ENCODE measurements at regions not wholly inside any gene's neighbourhood (a gene's known extent, or its start where the extent isn't known, plus 50 kb on each side); places are given as distances from the start of the nearest gene placed in this dataset.

DNA sequence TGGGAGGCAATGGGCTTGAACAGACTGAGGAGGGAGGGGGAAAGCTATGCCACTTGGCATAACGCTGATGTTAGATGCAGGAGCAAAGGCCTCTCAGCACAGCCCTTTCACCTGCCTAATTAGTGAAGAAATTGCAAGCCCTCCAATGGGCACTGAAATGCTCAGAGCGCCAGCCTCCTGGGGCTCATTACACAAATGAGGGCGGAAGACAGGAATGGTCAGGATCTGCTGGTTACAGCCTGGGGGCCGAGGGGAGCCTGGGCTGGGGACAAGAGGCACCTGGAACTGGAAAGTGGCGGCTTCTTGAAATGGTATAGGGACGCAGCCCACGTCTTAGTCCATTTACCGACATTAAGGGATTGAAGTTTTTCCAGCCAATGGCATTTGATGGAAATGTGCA, 50.2 kb upstream of the PLET1 start:
- TF ChIP-seq, protein P1, sequence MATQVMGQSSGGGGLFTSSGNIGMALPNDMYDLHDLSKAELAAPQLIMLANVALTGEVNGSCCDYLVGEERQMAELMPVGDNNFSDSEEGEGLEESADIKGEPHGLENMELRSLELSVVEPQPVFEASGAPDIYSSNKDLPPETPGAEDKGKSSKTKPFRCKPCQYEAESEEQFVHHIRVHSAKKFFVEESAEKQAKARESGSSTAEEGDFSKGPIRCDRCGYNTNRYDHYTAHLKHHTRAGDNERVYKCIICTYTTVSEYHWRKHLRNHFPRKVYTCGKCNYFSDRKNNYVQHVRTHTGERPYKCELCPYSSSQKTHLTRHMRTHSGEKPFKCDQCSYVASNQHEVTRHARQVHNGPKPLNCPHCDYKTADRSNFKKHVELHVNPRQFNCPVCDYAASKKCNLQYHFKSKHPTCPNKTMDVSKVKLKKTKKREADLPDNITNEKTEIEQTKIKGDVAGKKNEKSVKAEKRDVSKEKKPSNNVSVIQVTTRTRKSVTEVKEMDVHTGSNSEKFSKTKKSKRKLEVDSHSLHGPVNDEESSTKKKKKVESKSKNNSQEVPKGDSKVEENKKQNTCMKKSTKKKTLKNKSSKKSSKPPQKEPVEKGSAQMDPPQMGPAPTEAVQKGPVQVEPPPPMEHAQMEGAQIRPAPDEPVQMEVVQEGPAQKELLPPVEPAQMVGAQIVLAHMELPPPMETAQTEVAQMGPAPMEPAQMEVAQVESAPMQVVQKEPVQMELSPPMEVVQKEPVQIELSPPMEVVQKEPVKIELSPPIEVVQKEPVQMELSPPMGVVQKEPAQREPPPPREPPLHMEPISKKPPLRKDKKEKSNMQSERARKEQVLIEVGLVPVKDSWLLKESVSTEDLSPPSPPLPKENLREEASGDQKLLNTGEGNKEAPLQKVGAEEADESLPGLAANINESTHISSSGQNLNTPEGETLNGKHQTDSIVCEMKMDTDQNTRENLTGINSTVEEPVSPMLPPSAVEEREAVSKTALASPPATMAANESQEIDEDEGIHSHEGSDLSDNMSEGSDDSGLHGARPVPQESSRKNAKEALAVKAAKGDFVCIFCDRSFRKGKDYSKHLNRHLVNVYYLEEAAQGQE (IDR thresholded peaks at IDR 0.05; ENCODE audit: insufficient read depth in 1 of 2, low read depth in 2 of 2, low read length in 2 of 2), result no peak
- TF ChIP-seq TAF1 (IDR thresholded peaks at IDR 0.05; ENCODE audit: borderline replicate concordance, insufficient read depth, low read length), result no peak
- no peak for TF ChIP-seq FOXP2 (optimal IDR thresholded peaks at IDR 0.05; ENCODE audit: borderline replicate concordance, extremely low read depth, extremely low read length, insufficient read depth)
- no peak for TF ChIP-seq SIN3A (IDR thresholded peaks at IDR 0.05; ENCODE audit: borderline replicate concordance, insufficient read depth, low read length)
- TF ChIP-seq POLR2AphosphoS5 (IDR thresholded peaks at IDR 0.05; ENCODE audit: low read depth, low read length), result no peak

DNA sequence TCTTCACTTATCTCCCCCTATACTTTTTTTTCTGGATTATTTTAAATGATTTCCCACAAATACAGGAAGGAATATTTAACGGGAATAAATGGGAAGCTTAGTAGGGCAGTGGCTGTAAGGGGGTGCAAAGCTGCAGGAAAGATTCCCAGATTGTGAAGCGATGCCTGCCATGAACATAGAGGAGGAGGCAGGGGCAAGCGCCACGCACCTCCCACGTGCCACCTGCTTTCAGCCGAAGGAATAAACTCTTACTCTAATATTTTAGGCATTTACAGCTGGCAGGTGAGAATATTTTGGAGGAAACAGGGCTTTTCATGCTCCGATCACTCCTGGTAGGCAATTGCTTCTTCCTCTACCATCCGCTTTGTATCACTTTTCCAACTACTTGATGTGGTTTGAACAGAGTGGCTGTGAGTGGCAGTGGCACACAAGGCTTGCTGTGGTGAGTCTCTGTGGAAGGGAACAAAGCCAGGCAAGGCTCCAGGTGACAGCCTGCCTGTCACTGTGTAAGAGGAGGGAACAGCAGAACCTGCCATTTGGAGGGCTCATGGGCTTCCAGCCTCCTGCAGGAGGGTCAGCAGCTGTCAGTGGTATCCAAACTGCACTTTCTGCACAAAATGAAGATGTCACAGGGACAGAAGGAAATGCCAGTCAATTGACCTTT, 54.5 kb upstream of the PLET1 start:
- no peak for TF ChIP-seq POLR2AphosphoS5 (IDR thresholded peaks at IDR 0.05; ENCODE audit: low read depth, low read length)
- TF ChIP-seq, protein P1 (IDR thresholded peaks at IDR 0.05; ENCODE audit: insufficient read depth in 1 of 2, low read depth in 2 of 2, low read length in 2 of 2), result no peak
- no peak for TF ChIP-seq SIN3A (IDR thresholded peaks at IDR 0.05; ENCODE audit: borderline replicate concordance, insufficient read depth, low read length)
- no peak for TF ChIP-seq FOXP2 (optimal IDR thresholded peaks at IDR 0.05; ENCODE audit: borderline replicate concordance, extremely low read depth, extremely low read length, insufficient read depth)
- no peak for TF ChIP-seq TAF1 (IDR thresholded peaks at IDR 0.05; ENCODE audit: borderline replicate concordance, insufficient read depth, low read length)

DNA sequence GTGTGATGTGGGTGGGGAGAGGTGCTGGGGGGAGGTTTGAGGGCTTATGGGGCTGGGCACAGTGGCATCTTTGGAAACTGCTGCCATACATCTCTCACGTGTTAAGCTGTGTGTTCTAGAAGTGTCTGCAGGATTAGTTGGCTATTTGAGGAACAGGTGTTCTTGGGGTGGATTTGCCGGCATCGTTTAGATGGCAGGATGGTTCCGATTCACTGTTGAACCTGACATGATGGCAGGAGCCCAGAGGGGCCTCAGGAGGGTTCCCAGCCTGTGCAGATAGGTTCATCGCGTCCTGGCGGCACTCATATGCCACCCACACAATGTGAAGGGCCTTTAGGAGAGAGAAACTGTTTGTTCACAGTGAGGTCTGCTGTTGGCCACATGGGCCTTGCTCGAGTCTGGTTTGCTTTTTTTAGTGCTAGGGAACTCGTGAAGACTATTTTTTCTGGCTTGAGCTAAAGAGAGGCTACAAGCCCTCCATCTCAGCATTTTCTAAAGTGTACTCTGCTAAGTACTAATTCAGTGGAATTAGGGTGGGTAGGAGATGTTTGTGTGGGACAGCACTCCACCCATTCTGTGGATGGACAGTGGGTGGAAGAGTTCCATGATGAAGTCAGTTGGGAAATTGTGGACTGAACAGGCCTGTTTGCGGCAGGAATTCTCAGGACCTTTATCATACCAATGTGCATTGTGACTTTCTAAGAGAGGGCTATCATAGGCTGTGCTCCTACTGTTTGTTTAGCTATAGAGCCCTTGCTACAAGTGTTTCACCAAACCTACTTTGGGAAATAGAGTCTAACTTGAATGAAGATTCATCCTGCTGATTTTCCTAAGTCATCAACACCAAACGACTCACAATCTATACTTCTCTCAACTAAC, 55.4 kb upstream of the PLET1 start:
- TF ChIP-seq POLR2AphosphoS5 (IDR thresholded peaks at IDR 0.05; ENCODE audit: low read depth, low read length), result no peak
- no peak for TF ChIP-seq TAF1 (IDR thresholded peaks at IDR 0.05; ENCODE audit: borderline replicate concordance, insufficient read depth, low read length)
- TF ChIP-seq, protein P1 (IDR thresholded peaks at IDR 0.05; ENCODE audit: insufficient read depth in 1 of 2, low read depth in 2 of 2, low read length in 2 of 2), result no peak
- TF ChIP-seq FOXP2 (optimal IDR thresholded peaks at IDR 0.05; ENCODE audit: borderline replicate concordance, extremely low read depth, extremely low read length, insufficient read depth), result no peak
- TF ChIP-seq SIN3A (IDR thresholded peaks at IDR 0.05; ENCODE audit: borderline replicate concordance, insufficient read depth, low read length), result no peak

DNA sequence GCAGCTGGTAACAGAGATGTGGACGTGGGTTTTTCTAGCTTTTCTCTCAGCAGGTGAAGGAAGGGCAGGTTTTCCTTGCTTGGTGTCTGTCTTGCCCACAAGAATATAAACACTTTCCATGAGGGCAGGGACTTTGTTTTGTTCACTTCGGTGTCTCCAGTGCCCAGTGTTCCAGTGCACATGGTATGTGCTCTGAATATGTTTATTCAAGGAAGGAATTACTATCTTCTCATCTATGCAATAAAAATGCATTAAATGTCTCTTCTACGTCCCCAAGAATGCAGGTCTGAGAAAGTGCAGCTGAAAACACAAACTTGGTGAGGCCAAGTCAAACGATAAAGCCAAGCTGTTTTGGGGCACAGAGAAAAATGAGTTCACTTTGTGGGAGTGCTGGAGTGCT, 56.3 kb upstream of the PLET1 start:
- TF ChIP-seq, protein P1 (IDR thresholded peaks at IDR 0.05; ENCODE audit: insufficient read depth in 1 of 2, low read depth in 2 of 2, low read length in 2 of 2), result no peak
- TF ChIP-seq FOXP2 (optimal IDR thresholded peaks at IDR 0.05; ENCODE audit: borderline replicate concordance, extremely low read depth, extremely low read length, insufficient read depth) (no peak), POLR2AphosphoS5 (IDR thresholded peaks at IDR 0.05; ENCODE audit: low read depth, low read length) (no peak), TAF1 (IDR thresholded peaks at IDR 0.05; ENCODE audit: borderline replicate concordance, insufficient read depth, low read length) (no peak), SIN3A (IDR thresholded peaks at IDR 0.05; ENCODE audit: borderline replicate concordance, insufficient read depth, low read length) (no peak)
